NCI-H1436 treated with DMSO at 0.1 percent for 48 hours (cell line): ENCODE measurements at regions not wholly inside any gene's neighbourhood (a gene's known extent, or its start where the extent isn't known, plus 50 kb on each side); places are given as distances from the start of the nearest gene placed in this dataset.
"Not testable (repeated sequence)": the region's sequence is repeated elsewhere in the genome, so short reads cannot be mapped to it uniquely, and the experiment has no call there.

Source experiments
- DNase-seq: peaks from one replicate; lab custom pipeline; 2025; lab: John Stamatoyannopoulos, UW

DNA sequence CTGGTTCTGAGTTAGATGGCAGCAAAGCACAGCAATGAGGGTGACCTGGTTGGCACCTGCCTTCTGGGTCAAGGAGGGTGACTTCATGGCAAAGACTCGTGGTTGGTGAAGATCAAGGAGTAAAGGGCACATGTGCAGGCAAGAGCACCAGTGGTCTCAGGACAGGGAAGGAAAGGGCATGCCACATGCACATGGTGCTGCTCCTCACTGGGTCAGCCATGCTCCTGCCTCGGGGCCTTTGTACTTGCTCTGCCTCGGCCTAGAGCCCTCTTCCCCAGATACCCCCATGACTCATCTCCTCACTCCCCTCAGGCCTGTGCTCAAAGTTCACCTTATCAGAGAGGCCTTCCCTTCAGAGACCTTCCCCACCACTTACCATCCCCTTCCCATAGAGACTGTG is 106.7 kb upstream of the KDM7A start:
- DNase-seq = no peak

DNA sequence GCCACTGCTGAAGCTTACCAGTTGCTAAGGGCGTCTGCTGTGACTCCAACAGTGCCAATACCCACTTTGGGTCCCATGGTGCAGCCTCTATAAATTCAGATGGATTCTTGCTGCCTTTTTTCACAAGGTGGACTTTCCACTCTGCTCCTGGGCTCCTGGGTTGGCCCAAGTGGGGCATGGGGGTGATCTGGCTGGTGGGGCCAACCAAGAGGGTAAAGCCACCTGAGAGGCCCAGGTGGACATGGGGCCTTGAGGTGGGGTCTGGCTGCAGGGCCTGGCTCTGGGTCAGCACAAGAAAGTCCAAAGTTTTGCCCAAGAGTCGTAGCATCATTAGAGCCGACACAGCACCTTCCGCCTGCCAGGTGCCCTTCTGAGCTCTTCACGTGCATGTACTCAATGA is 105.2 kb upstream of the KDM7A start:
- no peak for DNase-seq

DNA sequence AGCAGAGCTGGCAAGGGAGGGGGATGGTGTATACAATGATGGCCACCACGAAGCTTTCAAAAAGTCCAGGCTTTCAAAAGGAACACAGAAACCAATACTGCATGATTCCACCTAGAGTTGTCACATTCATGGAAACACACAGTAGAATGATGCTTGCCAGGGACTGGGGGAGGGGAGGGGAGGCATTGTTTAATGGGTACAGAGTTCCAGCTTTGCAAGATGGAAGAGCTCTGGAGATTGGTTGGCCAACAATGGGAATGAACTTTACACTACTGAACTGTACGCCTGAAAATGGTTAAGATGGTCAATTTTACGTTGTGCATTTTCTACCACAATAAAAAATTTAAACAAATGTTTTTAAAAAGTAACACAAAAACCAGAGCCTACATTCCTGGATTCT is 104.5 kb upstream of the KDM7A start:
- no peak for DNase-seq

DNA sequence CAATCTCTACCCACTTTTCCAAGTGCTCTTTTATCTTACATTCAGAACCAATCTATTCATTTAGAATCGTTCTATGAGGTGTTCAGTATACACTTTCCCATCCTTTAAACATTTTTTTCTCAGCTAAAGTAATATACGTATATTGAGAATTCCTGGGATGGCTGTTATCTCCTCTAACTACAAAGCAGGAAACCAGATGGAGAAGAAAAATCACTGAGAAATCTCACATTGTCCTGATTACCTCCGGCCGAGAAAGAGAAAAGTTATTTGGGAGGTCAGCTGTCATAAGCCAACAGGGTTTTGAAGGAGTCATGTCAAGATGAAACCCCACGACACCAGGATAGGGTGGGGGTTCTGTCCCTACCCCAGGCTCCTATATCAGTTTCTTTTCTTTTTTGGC is 99.2 kb upstream of the KDM7A start:
- DNase-seq = no peak

DNA sequence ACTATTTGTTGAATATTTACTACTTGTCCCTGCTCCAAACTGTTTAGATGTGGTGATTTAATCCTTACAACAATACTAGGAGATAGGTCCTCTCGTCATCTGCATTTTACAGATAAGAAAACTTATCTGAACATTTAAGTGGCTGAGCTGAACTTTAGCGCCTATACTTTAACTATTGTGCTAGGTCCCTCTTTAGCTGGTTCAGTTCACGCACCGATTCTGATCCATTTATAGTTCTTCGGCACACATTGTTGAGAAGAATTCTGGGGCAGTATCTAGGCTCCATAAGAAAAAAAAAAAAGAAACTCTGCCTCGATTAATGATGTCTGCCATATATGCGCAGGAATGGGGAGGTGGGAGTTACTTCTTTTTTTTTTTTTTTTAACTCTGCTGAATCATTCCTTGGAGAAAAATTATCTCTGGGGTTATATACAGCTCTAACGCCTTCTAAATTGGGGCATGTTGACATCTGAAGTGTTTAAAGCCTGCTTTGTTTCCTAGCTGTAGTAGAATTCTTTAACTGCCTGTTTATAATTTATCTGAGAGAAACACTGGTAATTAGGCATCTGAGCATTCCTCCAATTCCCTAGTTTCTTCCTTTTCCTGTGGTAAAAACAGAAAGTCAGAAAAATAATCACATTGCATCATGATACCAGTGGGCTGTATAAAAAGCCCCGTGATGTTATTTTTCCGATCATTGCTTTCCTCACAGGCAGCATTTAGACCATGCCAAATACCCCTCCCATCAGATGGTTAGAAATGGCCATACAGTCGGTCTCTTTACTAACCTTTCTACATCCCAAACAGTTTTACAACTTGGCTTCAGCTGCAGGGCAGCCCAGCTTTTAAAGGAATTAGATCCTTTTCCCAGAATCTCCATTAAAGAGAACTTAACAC is 98.5 kb upstream of the KDM7A start:
- no peak for DNase-seq

DNA sequence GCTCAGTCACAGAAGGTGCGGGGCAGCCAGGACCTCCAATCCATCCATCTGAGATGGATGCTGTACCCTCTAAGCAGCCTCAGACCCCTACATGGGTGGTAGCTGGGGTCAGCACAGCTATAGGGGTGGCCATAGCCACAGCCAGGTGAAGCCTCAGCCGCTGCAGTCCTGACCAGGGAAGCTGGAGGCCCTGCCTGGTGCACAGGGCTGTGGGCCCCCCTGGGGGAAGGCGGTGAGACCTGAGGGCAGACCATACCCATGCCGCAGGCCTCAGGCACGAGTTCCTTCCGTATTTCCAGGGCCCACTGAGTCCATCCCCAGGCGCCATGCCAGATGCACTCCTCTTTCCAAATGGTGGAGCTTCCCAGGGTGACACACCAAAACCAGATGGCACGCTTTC is 96.6 kb upstream of the KDM7A start:
- no peak for DNase-seq

DNA sequence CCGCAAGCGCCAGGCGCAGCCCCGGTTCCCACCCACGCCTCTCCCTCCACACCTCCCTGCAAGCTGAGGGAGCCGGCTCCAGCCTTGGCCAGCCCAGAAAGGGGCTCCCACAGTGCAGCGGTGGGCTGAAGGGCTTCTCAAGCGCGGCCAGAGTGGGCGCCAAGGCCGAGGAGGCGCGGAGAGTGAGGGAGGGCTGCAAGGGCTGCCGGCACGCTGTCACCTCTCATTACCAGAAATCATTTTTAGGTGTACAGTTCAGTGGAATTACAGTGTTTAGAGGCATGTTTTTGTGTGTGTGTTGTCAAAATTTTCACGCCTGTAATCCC is 94.8 kb upstream of the KDM7A start:
- not testable (repeated sequence) for DNase-seq

DNA sequence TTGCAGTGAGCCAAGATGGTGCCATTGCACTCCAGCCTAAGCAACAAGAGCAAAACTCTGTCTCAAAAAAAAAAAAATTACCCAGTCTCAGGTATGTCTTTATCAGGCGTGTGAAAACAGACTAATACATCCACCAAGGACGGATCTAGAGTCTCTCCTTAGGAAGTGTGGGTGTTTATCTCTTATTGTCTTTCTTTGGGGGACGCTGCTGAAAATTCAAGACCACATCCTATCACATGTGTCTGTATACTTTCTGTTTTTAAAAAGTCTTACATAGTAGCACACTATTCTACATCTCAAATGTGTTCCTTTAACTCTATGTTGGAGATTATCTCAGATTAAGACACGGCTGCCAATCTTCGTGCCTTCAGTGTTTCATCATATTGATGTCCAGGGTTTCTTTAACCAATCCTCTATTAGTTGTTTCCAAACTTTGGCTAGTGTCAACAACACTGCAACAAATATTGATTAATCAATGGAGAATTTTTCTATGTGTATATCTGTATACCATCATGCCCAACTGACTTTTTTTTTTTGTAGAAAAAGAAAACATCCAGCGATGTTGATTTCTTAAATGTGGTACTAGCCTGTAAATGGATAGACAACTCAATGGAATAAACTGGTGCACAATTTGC is 92.3 kb upstream of the KDM7A start:
- DNase-seq = no peak

DNA sequence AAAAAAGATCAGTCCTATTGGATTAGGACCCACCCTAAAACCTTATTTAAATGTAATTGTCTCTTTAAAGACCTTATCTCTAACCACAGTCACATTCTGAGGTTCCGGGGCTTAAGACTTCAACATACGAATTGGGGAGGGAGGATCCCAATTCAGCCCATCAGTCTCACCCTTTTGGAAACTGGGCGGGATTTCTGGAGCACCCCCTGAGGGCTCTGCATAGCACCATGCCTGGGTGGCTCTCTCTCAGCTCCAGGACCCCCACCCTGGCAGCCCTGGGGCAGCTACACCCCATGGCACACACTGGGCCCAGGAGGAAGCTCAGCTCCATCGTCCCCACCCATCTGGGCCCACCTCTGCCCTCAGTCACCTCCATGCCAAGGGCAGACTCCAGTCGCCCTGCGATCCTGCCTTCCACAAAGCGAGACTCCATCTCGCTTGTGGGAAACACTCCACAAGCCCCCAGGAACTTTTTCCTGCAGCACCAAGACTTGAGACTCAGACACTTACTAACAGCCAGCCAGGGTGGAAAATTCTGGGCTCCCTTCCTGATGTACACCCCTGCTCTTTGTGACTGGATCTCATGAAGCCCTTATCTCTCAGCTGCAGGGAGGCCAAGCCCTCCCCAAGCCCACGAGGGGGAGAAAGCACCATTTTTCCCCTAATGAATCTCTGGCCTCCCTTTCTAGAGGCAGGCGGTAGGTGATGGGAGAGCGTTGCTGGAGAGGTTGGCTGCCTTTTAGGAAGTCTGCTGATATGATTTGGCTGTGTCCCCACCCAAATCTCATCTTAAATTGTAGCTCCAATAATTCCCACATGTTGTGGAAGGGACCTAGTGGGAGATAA is 90.8 kb upstream of the KDM7A start:
- no peak for DNase-seq

DNA sequence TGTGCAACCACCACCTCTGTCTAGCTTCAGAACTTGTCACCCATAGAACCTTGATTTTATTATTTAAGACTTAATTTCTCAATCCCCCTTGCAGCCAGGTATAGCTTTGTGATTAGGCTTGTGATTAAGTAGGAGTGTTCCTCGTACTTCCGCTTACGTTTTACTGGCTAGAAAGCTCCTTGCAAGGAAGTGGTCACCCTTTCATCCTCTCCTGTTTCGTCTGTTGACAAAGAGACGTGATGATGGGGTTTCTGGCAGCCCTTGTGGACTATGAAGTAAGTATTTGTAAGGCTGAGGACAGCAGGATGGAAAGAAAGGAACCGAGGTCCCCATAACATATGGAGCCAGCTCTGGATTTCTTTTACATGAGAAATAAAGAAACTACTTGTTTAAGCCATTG is 86.5 kb upstream of the KDM7A start:
- no peak for DNase-seq

DNA sequence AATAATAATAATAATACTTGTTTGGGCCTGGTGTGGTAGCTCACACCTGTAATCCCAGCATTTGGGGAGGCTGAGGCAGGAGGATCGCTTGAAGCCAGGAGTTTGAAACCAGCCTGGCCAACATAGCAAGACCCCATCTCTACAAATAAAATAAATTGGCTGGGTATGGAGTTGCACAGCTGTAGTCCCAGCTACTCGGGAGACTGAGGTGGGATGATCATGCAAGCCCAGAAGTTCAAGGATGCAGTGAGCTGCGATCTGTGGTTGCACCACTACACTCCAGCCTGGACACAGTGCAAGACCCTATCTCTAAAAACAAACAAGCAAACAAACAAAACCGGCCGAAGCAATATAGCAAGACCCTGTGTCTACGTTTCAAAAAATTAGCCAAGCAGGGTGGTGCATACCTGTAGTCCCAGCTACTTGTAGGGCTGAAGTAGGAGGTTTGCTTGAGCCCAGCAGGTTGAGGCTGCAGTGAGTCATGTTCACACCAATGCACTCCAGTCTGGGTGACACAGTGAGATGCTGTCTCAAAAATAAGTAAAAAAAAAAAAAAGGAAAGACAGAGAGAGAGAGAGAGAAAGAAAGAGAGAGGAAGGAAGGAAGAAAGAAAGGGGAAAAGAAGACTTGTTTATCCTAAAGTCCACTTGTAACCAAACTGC is 85.6 kb upstream of the KDM7A start:
- DNase-seq = no peak

DNA sequence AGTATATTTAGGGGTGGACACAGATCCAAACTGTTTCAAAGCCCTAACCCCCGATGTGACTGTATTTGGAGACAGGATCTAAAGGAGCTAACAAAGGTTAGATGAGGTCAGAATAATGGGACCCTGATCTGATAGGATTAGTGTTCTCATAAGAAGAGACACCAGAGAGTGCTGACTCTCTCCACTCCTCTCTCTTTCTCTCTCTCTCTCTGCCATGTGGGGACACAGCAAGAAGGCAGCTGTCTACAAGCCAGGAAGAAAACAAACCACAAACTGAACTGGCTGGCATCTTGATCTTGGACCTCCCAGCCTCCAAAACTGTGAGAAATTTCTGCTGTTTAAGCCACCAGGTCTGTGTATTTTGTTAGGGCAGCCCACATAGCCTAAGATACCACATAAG is 84.7 kb upstream of the KDM7A start:
- no peak for DNase-seq

DNA sequence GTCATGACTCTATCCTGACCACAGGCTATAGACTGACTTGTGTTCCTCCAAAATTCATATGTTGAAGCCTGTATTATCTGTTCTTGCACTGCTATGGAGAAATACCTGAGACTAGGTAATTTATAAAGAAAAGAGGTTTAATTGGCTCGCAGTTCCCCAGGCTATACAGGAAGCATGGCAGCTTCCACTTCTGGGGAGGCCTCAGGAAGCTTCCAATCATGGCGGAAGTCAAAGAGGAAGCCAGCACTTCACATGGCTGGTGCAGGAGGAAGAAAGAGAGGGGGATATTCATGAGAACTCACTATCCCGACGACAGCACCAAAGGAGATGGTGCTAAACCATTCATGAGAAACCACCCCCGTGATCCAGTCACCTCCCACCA is 84.3 kb upstream of the KDM7A start:
- DNase-seq = no peak

DNA sequence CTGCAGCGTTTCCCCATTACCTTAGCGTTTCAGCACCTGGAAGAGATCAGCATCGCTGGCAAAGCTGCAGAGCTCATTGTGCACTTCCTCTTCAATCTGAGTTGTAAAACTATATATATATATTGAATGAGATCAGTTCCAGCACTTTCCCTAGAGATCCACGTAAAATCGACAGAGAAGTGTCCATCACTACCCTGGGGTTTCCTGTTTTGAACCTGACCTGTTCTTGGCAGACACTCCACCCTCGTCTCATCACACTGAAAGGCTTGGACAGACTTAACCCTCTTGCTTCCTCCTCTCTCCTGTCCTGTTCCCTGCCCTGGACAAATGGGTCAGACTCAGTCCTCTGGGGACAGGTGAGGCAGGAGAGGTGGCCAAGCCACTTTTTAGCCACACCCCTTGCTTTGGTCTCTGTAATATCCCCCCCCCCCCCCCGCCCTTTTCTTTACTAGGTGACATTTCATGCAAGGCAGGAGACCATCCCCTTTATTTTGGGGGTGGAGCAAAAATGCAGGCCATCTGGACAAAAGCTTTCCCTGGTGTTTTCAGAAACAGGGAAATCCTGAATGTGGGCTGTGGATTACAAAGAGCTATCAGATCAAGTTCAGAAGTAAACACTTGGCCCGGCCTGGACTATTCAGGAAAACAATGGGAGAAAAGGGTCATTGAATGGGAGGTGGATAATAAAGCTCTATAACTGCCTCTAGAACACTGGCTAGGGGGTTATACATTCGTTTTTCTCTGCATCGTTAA is 83.7 kb upstream of the KDM7A start:
- no peak for DNase-seq

DNA sequence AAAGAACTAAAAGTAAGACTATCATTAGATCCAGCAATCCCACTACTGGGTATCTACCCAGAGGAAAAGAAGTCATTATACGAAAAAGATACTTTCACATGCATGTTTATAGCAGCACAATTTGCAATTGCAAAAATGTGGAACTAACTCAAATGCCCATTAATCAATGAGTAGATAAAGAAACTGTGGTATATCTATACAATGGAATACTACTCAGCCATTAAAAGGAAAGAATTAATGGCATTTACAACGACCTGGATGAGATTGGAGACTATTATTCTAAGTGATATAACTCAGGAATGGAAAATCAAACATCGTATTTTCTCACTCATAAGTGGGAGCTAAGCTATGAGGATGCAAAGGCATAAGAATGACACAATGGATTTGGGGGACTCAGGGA is 80.5 kb upstream of the KDM7A start:
- DNase-seq = not testable (repeated sequence)

DNA sequence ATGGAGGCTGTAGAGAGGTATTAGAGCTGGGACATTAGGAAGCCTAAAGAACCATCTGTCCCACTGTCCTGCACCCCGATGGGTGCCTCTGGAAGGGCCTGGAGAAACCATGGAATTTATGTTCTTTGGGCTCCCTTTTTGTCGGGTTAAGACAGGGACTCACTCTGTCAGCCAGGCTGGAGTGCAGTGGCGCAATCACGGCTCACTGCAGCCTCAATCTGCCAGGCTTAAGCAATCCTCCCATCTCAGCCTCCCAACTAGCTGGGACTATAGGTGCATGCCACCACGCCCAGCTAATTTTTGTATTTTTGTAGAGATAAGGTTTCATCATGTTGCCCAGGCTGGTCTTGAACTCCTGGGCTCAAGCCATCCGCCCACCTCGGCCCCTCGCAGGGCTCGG is 78.2 kb upstream of the KDM7A start:
- not testable (repeated sequence) for DNase-seq

DNA sequence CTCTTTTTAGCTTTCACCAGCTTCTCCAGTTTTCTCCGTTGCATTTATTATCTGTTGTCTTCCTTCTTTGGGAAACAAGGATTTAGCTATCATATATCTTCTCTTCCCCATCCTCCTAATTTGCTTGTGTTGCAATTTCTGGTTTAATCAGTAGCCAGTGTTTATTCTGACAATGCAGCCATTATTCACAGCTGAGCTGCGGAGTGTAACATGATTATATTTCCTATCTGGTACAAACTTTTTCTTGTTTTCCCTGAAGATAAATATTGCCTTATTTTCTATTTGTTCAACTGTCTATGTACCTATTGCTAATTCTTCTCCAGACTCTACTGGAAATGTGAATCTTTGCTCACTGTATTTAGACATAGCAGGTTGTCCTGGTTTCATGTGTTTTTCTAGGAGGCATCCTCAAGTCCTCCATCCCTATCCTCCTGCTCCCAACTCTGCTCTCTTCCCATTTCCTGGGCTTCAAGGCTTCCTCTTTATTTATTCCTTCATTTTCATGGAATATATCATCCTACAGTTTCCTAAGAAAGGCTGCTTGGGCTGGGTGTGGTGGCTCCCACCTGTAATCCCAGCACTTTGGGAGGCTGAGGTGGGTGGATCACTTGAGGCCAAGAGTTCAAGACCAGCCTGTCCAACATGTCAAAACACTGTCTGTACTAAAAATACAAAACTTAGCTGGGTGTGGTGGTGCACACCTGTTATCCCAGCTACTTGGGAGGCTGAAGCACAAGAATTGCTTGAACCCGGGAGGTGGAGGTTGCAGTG is 72.4 kb upstream of the KDM7A start:
- DNase-seq = no peak

DNA sequence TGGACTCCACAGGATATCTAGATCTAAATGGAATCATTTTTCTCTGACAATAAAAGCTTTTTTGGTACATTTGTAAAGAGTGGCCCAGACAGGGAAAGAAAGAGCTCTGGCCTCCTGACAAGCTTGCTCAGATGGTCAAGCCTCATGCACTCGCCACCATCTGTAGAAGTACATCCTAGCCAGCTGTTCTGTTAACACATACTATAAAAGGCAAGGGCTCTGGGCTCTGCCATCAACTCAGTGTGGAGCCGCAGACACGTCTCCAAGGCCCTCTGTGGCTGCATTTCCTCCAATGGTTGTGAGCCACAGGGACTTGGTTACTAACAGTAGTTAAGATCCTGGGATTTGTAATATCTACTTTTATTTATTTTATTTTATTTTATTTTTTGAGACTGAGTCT is 70.8 kb upstream of the KDM7A start:
- DNase-seq = no peak

DNA sequence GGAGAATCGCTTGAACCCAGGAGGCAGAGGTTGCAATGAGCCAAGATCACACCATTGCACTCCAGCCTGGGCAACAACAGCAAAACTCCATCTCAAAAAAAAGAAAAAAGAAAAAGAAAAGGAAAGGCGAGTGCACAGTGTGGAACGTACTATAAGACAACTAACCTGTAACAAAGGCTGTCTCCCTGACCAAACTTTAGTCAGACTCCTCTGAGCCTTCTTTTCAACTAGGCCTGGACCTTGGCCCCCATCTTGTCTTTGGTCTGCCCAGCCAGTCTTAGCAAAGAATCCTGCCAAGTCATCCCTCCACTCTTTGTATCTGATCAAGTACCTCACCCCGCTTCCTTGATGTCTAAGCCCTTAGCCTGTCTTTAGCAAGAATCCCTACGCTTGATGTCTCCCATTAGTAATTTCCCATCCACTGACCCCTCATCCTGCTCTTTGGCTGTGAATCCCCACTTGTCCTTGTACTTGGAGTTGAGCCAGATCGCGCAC is 68.9 kb upstream of the KDM7A start:
- DNase-seq = no peak
